ENCODE measurements at regions not wholly inside any gene's neighbourhood (a gene's known extent, or its start where the extent isn't known, plus 50 kb on each side); places are given as distances from the start of the nearest gene placed in this dataset.

- no peak for TF ChIP-seq CTCF (IDR thresholded peaks at IDR 0.05)
- no peak for TF ChIP-seq POLR2A (IDR thresholded peaks at IDR 0.05)
Measured at GRCh38 chr14:86086962-86087361, 557.0 kb downstream of the FLRT2 start.

Data from esophagus squamous epithelium (tissue), 4 donors.